Stimulated activated CD8-positive, alpha-beta memory T cell treated with anti-CD3 and anti-CD28 coated beads, Interleukin-7, amount 100 ng/mL, for 4 hours (primary cell): ENCODE measurements at regions not wholly inside any gene's neighbourhood (a gene's known extent, or its start where the extent isn't known, plus 50 kb on each side); places are given as distances from the start of the nearest gene placed in this dataset.
"Not testable (repeated sequence)": the region's sequence is repeated elsewhere in the genome, so short reads cannot be mapped to it uniquely, and the experiment has no call there.

ENCODE experiments used
- DNase-seq, 2 donors: peaks; one replicate each; pipeline ENCODE4 v3.0.0-alpha.2; 2020; ENCODE audit warnings: low read depth in 2 of 2

- no peak for DNase-seq
Observed at GRCh38 chr13:54394908-54395307, 1366.3 kb downstream of the OLFM4 start.

- no peak for DNase-seq
Observed at GRCh38 chr13:54402495-54402894, 1373.9 kb downstream of the OLFM4 start.

GRCh38 chr13:54415753-54416366, 1387.2 kb downstream of the OLFM4 start:
- no peak for DNase-seq

- DNase-seq, result not testable (repeated sequence)
Observed at GRCh38 chr13:54422946-54423345, 1394.3 kb downstream of the OLFM4 start.

DNA sequence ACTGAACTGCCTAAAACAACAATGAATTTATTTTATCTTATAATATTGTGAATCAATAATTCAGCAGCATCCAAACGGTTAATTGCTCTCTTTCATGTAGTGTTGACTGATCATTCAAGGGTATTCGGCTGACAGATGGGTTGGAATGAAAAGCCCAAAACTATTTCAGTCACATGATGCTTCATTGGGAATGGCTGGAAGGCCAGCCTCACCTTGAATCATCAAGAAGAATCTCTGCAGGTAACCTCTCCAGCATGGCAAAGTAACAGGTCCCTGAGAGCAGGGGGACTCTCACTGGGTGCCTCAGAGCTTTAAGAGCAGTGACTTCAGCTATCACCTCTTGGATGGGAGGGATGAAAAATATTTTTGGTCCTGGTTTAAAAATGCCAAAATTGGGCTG, 1395.7 kb downstream of the OLFM4 start:
- no peak for DNase-seq

DNA sequence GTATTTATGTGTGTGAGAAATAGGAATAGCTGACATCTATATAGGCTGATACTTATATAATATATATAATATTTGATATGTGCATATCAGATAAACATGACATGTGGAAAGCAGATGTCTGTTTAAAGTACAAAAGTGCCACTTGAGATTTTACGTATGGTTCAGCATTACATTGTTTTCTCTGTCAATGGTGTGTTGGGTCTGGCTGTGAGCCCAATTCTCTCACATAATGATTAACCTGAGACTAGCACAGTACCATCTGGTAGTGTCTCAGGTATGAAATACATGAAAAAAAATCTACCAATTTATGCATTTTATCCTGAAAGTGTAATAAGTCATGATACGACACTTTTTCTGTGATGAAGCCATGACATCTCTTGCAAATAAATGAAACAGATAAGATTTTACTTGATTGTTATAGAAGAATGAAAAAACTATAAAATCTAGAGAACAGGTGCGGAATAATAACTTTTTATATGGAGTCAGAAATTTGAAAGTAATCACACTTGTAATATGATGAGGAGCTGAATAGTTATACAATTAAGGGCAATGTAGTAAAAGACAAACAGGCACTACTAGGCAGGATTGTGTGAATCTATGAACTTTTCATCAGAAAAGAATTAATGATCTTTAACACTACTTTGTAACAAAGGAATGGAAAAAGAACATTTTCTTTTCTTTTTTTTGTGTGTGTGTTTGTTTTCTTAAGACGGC, 1405.0 kb downstream of the OLFM4 start:
- DNase-seq, result no peak

GRCh38 chr13:54440853-54441400, 1412.3 kb downstream of the OLFM4 start:
- DNase-seq, result not testable (repeated sequence)

- no peak for DNase-seq
Observed at GRCh38 chr13:54445453-54445852, 1416.8 kb downstream of the OLFM4 start.

DNA sequence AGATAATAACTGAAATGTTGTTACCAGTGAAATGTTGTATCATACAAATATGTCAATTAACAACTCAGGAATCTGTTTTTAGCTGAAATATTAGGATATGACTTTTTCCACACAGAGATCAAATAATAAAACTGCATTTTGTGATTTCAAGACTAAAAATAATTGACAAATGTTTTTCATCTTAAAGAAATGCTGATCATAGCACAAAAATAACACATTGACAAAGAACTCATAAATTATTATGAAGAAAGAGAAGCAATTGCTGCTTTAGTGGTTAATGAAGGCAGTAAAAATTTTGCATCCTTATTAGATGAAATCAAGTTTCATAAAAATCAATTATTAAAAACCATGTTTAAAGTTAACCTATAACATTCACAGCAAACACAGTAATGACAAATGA, 1417.3 kb downstream of the OLFM4 start:
- no peak for DNase-seq

GRCh38 chr13:54449922-54450321, 1421.3 kb downstream of the OLFM4 start:
- no peak for DNase-seq

DNA sequence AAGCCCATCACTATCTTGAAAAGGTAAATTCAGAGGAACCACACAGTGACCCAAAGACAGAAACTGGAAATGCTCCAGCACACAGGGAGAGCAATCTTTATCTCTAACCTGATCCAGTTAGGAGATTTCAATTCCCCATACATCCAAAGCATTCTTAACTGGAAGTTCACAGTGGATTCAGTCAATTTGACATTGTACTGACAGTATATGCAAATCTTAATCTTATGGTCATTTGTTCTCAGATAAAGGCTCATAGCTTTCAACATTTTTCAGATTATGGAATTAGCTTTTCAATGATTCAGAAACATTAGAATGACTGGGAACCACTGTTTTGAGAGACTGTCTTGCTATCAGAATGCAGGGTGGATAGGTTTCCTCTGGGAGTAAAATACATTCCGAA, 1455.6 kb downstream of the OLFM4 start:
- no peak for DNase-seq

DNA sequence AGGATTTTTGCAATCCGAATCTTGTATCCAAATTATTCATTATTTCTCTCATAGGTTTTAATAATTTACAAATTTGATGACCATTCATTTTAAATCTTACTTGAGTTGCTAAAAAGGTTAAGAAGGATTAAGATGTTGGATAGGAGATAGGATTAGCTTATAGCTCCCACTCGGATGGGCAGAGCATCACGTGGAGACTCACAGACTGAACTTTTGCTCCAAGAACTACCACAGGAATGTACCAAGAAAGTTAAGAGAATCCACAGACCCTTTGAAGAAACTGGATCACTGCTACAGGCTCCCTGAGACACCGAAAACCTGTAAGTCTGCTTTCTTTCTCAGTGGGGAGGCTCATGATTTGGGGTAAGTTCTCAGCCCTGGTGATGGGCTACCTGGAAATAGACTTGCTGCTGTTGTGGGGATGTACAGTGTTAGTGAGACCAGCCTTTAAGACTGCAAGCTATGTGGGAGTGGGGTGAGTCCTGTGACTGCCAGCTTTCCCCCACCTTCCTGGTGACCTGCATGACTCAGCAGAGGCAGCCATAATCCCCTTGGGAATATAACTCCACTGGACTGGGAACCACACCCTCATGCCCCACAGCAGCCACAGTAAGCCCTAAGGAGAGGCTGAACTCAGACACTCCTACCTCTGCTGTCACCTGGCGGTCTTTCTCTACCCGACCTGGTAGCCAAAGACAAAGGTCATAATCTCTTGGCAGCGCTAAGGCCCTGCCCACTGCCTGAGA, 1458.0 kb downstream of the OLFM4 start:
- no peak for DNase-seq

DNA sequence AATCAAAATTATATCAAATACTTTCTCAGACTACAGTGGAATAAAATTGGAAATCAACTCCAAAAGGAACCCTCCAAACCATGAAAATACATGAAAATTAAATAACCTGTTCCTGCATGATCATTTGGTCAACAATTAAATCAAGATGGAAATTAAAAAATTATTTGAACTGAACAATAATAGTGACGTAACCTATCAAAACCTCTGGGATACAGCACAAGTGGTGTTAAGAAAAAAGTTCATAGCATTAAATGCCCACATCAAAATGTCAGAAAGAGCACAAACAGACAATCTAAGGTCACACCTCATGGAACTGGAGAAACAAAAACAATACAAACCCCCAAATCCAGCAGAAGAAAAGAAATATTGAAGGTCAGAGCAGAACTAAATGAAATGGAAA, 1460.7 kb downstream of the OLFM4 start:
- DNase-seq, result no peak

- DNase-seq, result no peak
Observed at GRCh38 chr13:54492995-54493394, 1464.4 kb downstream of the OLFM4 start.

DNA sequence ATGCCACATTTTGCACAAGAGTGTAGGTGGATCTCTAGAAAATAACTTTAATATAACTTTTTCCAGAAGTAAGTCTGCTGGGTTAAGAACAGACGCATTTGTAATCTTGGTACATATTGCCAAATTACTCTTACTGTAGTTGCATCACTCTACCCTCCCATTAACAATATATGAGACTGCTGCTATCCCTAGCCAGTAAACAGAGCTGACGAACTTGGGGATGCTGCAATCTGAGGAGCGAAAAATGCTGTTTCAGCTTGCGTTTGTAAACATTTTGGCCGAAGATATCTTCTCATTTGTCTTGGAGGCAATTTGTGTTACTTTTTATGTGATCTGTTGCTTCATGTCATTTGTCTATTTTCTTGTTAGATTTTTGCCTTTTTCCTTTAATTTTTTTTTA, 1482.8 kb downstream of the OLFM4 start:
- no peak for DNase-seq

DNA sequence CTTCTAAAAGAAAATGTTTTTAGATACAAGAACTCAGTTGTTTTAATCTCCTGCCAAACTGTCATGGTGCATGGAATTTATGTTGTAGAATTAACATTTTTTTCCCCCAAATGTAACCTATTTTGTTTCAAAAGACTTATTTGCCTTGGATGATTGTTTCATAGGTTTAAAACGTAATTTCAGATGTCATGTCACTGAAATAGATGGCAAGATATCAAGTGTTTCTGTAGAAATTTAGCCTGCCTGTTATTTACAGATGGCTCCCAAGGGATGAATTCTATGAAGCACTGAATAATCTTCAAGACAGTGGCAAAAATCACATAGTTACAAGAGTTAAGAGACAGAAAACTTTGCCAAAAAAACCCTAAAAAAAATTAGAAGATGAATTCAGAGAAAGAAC, 1484.6 kb downstream of the OLFM4 start:
- DNase-seq, result no peak

GRCh38 chr13:54536112-54536511, 1507.5 kb downstream of the OLFM4 start:
- no peak for DNase-seq

GRCh38 chr13:54563286-54563685, 1534.7 kb downstream of the OLFM4 start:
- DNase-seq, result no peak

DNA sequence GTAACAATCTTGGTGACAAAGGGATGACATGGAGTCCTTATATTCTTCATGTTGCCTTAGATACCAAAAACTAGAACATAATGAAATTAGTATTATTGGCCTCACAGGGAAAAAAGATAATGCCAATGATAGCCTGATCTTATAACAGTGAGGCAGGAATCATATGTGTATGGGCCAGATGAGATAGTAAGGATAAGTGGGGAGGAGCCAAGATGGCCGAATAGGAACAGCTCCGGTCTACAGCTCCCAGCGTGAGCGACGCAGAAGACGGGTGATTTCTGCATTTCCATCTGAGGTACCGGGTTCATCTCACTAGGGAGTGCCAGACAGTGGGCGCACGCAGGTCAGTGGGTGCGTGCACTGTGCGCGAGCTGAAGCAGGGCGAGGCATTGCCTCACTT, 1543.4 kb downstream of the OLFM4 start:
- DNase-seq, result not testable (repeated sequence)

- DNase-seq, result no peak
Observed at GRCh38 chr13:54573186-54573585, 1544.6 kb downstream of the OLFM4 start.

DNA sequence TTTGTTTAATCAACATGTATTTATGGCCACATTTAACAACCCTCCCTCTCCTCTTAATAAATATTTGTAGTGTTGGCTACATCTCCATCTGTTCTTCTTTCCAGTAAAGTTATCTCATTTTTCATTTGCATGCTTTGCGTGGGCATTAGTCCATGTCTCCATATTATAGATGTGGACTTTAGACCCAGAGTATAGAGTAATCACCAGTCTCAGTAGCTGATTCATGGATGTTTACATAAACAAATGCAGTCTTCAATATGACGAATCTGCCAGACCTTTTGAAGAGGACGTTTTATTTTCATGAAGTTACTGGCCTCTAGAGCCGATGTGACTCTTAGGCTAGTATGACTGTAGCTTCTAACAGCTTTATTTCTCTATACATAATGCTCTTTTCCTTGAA, 1546.2 kb downstream of the OLFM4 start:
- DNase-seq, result no peak

DNA sequence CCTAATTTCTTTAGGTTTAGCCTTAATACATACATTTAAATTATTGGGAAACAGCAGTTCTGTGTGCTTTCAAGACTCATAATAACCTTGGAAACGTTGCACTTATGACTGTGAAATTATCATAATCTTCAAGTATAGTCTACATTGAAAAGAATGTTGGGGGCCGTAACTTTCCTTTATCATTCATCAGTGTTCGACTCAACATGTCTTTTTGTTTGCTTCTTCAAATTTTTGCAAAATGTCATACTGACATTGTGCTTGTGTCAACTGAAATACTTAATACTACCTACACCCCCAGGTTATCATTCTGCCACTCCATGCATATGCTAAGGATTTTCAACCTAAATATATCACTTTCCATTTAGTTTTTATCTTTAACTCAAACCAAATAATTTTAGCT, 1562.9 kb downstream of the OLFM4 start:
- DNase-seq, result no peak

DNA sequence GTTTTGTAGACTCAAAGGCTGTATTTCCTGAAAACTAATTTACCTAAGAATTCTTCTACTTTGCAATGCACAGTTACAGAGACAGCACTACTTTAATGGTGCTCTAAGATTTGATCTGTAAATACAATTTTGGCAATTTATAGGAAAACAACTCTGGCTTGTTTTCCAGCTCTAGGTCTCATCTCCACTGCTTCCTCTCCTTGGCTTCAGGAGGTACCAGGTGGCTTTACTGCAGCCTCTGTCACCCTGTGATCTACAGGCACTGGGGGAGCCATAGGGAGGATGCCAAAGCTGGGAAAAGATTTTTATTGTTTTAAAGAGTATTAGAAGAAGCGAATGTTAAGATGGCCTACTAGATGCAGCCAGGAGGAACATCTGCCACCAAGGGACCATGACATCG, 1563.6 kb downstream of the OLFM4 start:
- no peak for DNase-seq
